Prostate gland (tissue), 2 donors: ENCODE measurements at regions not wholly inside any gene's neighbourhood (a gene's known extent, or its start where the extent isn't known, plus 50 kb on each side); places are given as distances from the start of the nearest gene placed in this dataset.
"Not testable (repeated sequence)": the region's sequence is repeated elsewhere in the genome, so short reads cannot be mapped to it uniquely, and the experiment has no call there.

ENCODE experiments used
- DNase-seq: peaks from one replicate; pipeline ENCODE4 v3.0.0-alpha.2; 2019; ENCODE audit warnings: low spot score
- H3K27ac ChIP-seq, 2 donors: fragments of 200-600 bp; sonication (generic); 2 replicates each; pipeline ENCODE4 v1.5.1; 2017 to 2019
- H3K27me3 ChIP-seq: fragments of 200-600 bp; sonication (generic); replicated peaks from 2 replicates; pipeline ENCODE4 v1.5.1; 2019; ENCODE audit not compliant: insufficient read depth
- H3K36me3 ChIP-seq, 2 donors: fragments of 200-600 bp; sonication (generic); 1 replicate in 1 of 2; 2 replicates in 1 of 2; pipeline versions ENCODE4 v1.5.1 to v1.8.1; 2017 to 2019
- H3K4me1 ChIP-seq: fragments of 200-600 bp; sonication (generic); replicated peaks from 2 replicates; pipeline ENCODE4 v1.5.1; 2019
- H3K4me3 ChIP-seq, 2 donors: fragments of 200-600 bp; sonication (generic); 2 replicates each; pipeline ENCODE4 v1.5.1; 2017 to 2019
- H3K9me3 ChIP-seq: fragments of 200-600 bp; sonication (generic); 2 replicates; pipeline ENCODE4 v1.5.1; 2017
- WGBS: methylation state at CpG from one replicate; pipeline ENCODE4 v1.1.5; 2018; 5-methylcytosine and 5-hydroxymethylcytosine counted together
- intact Hi-C: fragments of 100-400 bp; cut with DNase I; formaldehyde crosslinking; loops from one replicate; pipeline ENCODE4 v1.14.2; 2022

GRCh38 chr1:206317878-206318514 lies 114.7 kb downstream of the SRGAP2 start:
- H3K4me3 ChIP-seq, H3K4me1 ChIP-seq, H3K36me3 ChIP-seq, H3K27me3 ChIP-seq, H3K27ac ChIP-seq, intact Hi-C loops, DNase-seq, H3K9me3 ChIP-seq: not testable (repeated sequence)
- 28% methylated on average over 4 of the region's 5 CpGs for WGBS

GRCh38 chr1:206320227-206320626 lies 116.9 kb downstream of the SRGAP2 start:
- WGBS, result no CpG with 5 or more reads among the region's 2 CpGs
- H3K27me3 ChIP-seq, H3K4me3 ChIP-seq, H3K9me3 ChIP-seq, H3K27ac ChIP-seq, intact Hi-C loops, H3K4me1 ChIP-seq, H3K36me3 ChIP-seq, DNase-seq: not testable (repeated sequence)

- H3K4me3 ChIP-seq, intact Hi-C loops, H3K27ac ChIP-seq, H3K27me3 ChIP-seq, DNase-seq, H3K36me3 ChIP-seq, H3K4me1 ChIP-seq, H3K9me3 ChIP-seq: not testable (repeated sequence)
- 46% methylated on average over 4 of the region's 6 CpGs for whole genome bisulfite sequencing
These were observed 123.0 kb downstream of the SRGAP2 start for GRCh38 chr1:206326159-206326939.

GRCh38 chr1:206331597-206331996 lies 128.3 kb downstream of the SRGAP2 start:
- 100% methylated on average over 2 of the region's 5 CpGs for WGBS
- intact Hi-C loops, H3K36me3 ChIP-seq, H3K9me3 ChIP-seq, H3K4me1 ChIP-seq, H3K4me3 ChIP-seq, DNase-seq, H3K27me3 ChIP-seq, H3K27ac ChIP-seq: not testable (repeated sequence)

GRCh38 chr1:206333316-206333715 lies 130.0 kb downstream of the SRGAP2 start:
- H3K4me3 ChIP-seq, H3K4me1 ChIP-seq, DNase-seq, H3K27me3 ChIP-seq, H3K36me3 ChIP-seq, H3K9me3 ChIP-seq, H3K27ac ChIP-seq, intact Hi-C loops: not testable (repeated sequence)
- 97% methylated on average over 12 of the region's 13 CpGs for WGBS

GRCh38 chr1:206333897-206334296 lies 130.6 kb downstream of the SRGAP2 start:
- intact Hi-C loops, H3K27me3 ChIP-seq, H3K4me1 ChIP-seq, H3K27ac ChIP-seq, DNase-seq, H3K36me3 ChIP-seq, H3K9me3 ChIP-seq, H3K4me3 ChIP-seq: not testable (repeated sequence)

- intact Hi-C loops, H3K4me3 ChIP-seq, H3K36me3 ChIP-seq, DNase-seq, H3K9me3 ChIP-seq, H3K27me3 ChIP-seq, H3K27ac ChIP-seq, H3K4me1 ChIP-seq: not testable (repeated sequence)
- 38% methylated on average over 3 of the region's 3 CpGs for WGBS
These were observed 131.1 kb downstream of the SRGAP2 start for GRCh38 chr1:206334481-206334880.

- H3K27ac ChIP-seq, H3K4me3 ChIP-seq, H3K27me3 ChIP-seq, H3K9me3 ChIP-seq, DNase-seq, H3K4me1 ChIP-seq, H3K36me3 ChIP-seq, intact Hi-C loops: not testable (repeated sequence)
These were observed 131.8 kb downstream of the SRGAP2 start for GRCh38 chr1:206335162-206335561.

- H3K27ac ChIP-seq, DNase-seq, H3K4me1 ChIP-seq, intact Hi-C loops, H3K4me3 ChIP-seq, H3K36me3 ChIP-seq, H3K9me3 ChIP-seq, H3K27me3 ChIP-seq: not testable (repeated sequence)
- 83% methylated on average over 3 of the region's 10 CpGs for WGBS
These were observed 132.8 kb downstream of the SRGAP2 start for GRCh38 chr1:206335875-206336846.

GRCh38 chr1:206337024-206337423 lies 133.3 kb upstream of the IKBKE start:
- intact Hi-C loops, H3K27me3 ChIP-seq, DNase-seq, H3K4me3 ChIP-seq, H3K27ac ChIP-seq, H3K4me1 ChIP-seq, H3K9me3 ChIP-seq, H3K36me3 ChIP-seq: not testable (repeated sequence)
- WGBS, result 88% methylated on average over 1 of the region's 4 CpGs

GRCh38 chr1:206350493-206351275 lies 119.6 kb upstream of the IKBKE start:
- H3K27ac ChIP-seq, H3K36me3 ChIP-seq, intact Hi-C loops, H3K4me3 ChIP-seq, DNase-seq, H3K9me3 ChIP-seq, H3K4me1 ChIP-seq, H3K27me3 ChIP-seq: not testable (repeated sequence)
- 97% methylated on average over 1 of the region's 2 CpGs for WGBS
